GM23248 (cell line): ENCODE measurements at regions not wholly inside any gene's neighbourhood (a gene's known extent, or its start where the extent isn't known, plus 50 kb on each side); places are given as distances from the start of the nearest gene placed in this dataset.

ENCODE experiments used
- DNase-seq: peaks from one replicate; pipeline ENCODE4 v3.0.0-alpha.2; 2015
- H2AFZ ChIP-seq: fragments of 200-600 bp; sonication (generic); 2 replicates; pipeline ENCODE4 v1.6.1; 2016; ENCODE audit warnings: antibody characterized with exemption
- H3F3A ChIP-seq: fragments of 200-600 bp; sonication (generic); 2 replicates; pipeline ENCODE4 v1.6.1; 2016; ENCODE audit warnings: mild to moderate bottlenecking, antibody characterized with exemption, mixed run types; ENCODE audit not compliant: insufficient read depth
- H3K27ac ChIP-seq: fragments of 200-600 bp; sonication (generic); 2 replicates; pipeline ENCODE4 v1.5.1; 2016; ENCODE audit warnings: mild to moderate bottlenecking
- H3K27me3 ChIP-seq: fragments of 200-600 bp; sonication (generic); replicated peaks from 2 replicates; pipeline ENCODE4 v1.6.1; 2016; ENCODE audit warnings: mild to moderate bottlenecking; ENCODE audit not compliant: insufficient read depth
- H3K36me3 ChIP-seq: fragments of 200-600 bp; sonication (generic); 2 replicates; pipeline ENCODE4 v1.6.1; 2016; ENCODE audit warnings: low read depth, mild to moderate bottlenecking
- H3K4me1 ChIP-seq: fragments of 200-600 bp; sonication (generic); 2 replicates; pipeline ENCODE4 v1.6.1; 2016; ENCODE audit warnings: mild to moderate bottlenecking; ENCODE audit not compliant: insufficient read depth
- H3K4me2 ChIP-seq: fragments of 200-600 bp; sonication (generic); one replicate; pipeline ENCODE4 v1.6.1; 2016; ENCODE audit warnings: mild to moderate bottlenecking; ENCODE audit not compliant: unreplicated experiment
- H3K4me3 ChIP-seq: fragments of 200-600 bp; sonication (generic); 2 replicates; pipeline ENCODE4 v1.5.1; 2016; ENCODE audit warnings: mild to moderate bottlenecking
- H3K79me2 ChIP-seq: fragments of 200-600 bp; sonication (generic); 2 replicates; pipeline ENCODE4 v1.6.1; 2016; ENCODE audit warnings: mild to moderate bottlenecking; ENCODE audit not compliant: insufficient read depth
- H3K9ac ChIP-seq: fragments of 200-600 bp; sonication (generic); 2 replicates; pipeline ENCODE4 v1.6.1; 2016; ENCODE audit warnings: mild to moderate bottlenecking
- H3K9me2 ChIP-seq: fragments of 200-600 bp; sonication (generic); 2 replicates; pipeline ENCODE4 v1.6.1; 2016; ENCODE audit warnings: mixed run types, mild to moderate bottlenecking, moderate library complexity; ENCODE audit not compliant: insufficient read depth
- H3K9me3 ChIP-seq: fragments of 200-600 bp; sonication (generic); one replicate; pipeline ENCODE4 v1.6.1; 2017; ENCODE audit warnings: low read depth
- H4K20me1 ChIP-seq: fragments of 200-600 bp; sonication (generic); 2 replicates; pipeline ENCODE4 v1.6.0; 2016; ENCODE audit not compliant: insufficient read depth
- EZH2 ChIP-seq: fragments of 200-600 bp; sonication (generic); IDR thresholded peaks from 2 replicates; pipeline ENCODE4 v1.6.1; 2018; ENCODE audit warnings: antibody characterized with exemption, mild to moderate bottlenecking; ENCODE audit not compliant: insufficient read depth, poor library complexity, severe bottlenecking
- EZH2phosphoT487 ChIP-seq: fragments of 200-600 bp; sonication (generic); IDR thresholded peaks from 2 replicates; pipeline ENCODE4 v1.6.1; 2018; ENCODE audit warnings: antibody characterized with exemption, moderate library complexity, mild to moderate bottlenecking, low read depth; ENCODE audit not compliant: insufficient read depth
- WGBS, 2 experiments: methylation state at CpG; one replicate each; pipeline ENCODE4 v1.1.6; 2015 to 2017; ENCODE audit warnings: low lambda C conversion rate in 2 of 2, low coverage in 1 of 2; ENCODE audit errors: missing lambda C conversion rate in 2 of 2; 5-methylcytosine and 5-hydroxymethylcytosine counted together
- in situ Hi-C: fragments of 300-500 bp; cut with MboI; formaldehyde crosslinking; loops from 2 replicates; pipeline ENCODE4 v1.15.0; 2020

DNA sequence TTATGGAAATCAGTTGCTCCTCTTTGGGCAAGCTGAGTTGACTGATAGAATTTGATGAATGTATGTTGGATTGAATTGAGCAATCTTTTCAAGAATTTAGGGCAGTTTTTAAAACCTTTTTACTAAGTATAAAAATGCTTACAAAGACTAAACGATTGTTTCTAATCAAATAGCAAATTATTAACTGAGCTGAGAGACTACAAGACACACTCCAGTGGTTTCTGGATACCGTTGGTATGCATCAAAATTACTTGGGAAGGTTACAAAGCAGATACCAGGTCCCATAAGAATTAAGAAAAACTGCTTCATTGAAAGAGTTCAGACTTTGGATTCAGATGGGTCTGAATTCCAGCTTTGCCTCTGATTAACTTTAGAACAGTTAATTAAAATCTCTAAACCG, 721.4 kb downstream of the FAM181B start:
- no peaks in the 10 kb centered on the region for H3K36me3 ChIP-seq
- H3K4me2 ChIP-seq = no peak overlapping the region
- H4K20me1 ChIP-seq = no peaks in the 10 kb centered on the region
- H3K79me2 ChIP-seq = no peaks in the 10 kb centered on the region
- no peak overlapping the region for H3K9ac ChIP-seq
- no peak overlapping the region for H3K4me3 ChIP-seq
- no peak overlapping the region for H2AFZ ChIP-seq
- TF ChIP-seq EZH2 (no peak), EZH2phosphoT487 (no peak)
- DNase-seq = no peak
- H3F3A ChIP-seq = no peaks in the 10 kb centered on the region
- 13 to 17% methylated on average over 3 of the region's 3 CpGs for WGBS, 2 experiments
- H3K27me3 ChIP-seq = no peaks in the 10 kb centered on the region
- H3K4me1 ChIP-seq = no peaks in the 10 kb centered on the region
- no peaks in the 10 kb centered on the region for H3K9me2 ChIP-seq
- no peak overlapping the region for H3K27ac ChIP-seq
- no peaks in the 10 kb centered on the region for H3K9me3 ChIP-seq
- in situ Hi-C loops = no loop called here

DNA sequence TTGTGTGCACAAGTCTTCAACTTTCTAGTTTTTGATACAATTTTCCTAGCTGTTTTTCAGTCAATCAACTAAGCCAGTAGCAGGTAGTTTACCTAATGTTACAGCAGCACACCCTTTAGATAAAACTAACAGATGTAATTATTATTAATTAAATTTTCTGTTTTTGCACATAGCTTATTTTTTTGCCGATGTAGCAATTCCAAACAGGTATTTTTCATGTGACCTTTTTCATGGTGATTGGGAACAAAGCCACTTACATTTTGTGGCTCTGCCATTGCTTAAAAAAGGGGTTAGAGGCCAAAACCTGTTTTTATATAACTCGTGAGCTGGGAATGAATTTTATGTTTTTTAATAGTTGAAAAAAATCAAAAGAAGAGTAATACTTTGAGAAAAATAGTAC, 724.5 kb downstream of the FAM181B start:
- Histone ChIP-seq H3K79me2 (no peaks in the 10 kb centered on the region), H3K36me3 (no peaks in the 10 kb centered on the region), H3K9ac (no peak overlapping the region), H2AFZ (no peak overlapping the region), H3K4me1 (0 out of 2 replicates have a peak, but pooled peaks cover 9% of the 10 kb centered on the region), H3K4me3 (no peak overlapping the region), H3K27me3 (no peaks in the 10 kb centered on the region), H3K9me3 (no peaks in the 10 kb centered on the region), H4K20me1 (no peaks in the 10 kb centered on the region), H3F3A (peaks cover 9% of the 10 kb centered on the region), H3K9me2 (no peaks in the 10 kb centered on the region), H3K27ac (no peak overlapping the region), H3K4me2 (no peak overlapping the region)
- 42 to 43% methylated on average over 2 of the region's 2 CpGs for WGBS, 2 experiments
- no peak for DNase-seq
- no peak for TF ChIP-seq EZH2phosphoT487
- TF ChIP-seq EZH2 = no peak
- in situ Hi-C loops = no loop called here

DNA sequence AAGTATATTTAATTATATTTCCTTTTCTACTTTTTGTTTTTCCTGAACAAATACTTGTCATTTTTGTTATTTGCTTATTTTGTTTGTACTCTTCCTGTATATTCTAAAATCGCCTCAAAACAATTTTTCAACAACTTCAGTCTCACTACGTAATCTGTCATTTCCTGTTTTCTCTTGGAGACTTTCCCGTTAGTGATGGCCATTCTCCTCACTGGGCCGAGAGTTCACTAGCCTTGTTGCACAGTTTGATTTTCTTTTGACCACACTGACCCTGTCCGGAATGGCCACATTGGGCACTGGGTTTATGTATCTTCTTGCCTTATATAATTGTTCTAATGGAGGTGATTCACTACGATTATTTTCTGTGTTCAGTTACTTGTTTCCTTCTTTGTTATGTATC, 726.1 kb downstream of the FAM181B start:
- no peak overlapping the region for H3K4me3 ChIP-seq
- H3F3A ChIP-seq = peaks cover 10% of the 10 kb centered on the region
- H3K27ac ChIP-seq = no peak overlapping the region
- WGBS, 2 experiments = 40 to 48% methylated on average over 6 of the region's 6 CpGs
- no peak overlapping the region for H2AFZ ChIP-seq
- no peaks in the 10 kb centered on the region for H3K9me2 ChIP-seq
- no peak overlapping the region for H3K9ac ChIP-seq
- no peaks in the 10 kb centered on the region for H3K9me3 ChIP-seq
- no peaks in the 10 kb centered on the region for H4K20me1 ChIP-seq
- TF ChIP-seq EZH2 (no peak), EZH2phosphoT487 (no peak)
- H3K79me2 ChIP-seq = no peaks in the 10 kb centered on the region
- DNase-seq = no peak
- H3K36me3 ChIP-seq = no peaks in the 10 kb centered on the region
- no peak overlapping the region for H3K4me2 ChIP-seq
- H3K27me3 ChIP-seq = no peaks in the 10 kb centered on the region
- in situ Hi-C loops = no loop called here
- H3K4me1 ChIP-seq = 0 out of 2 replicates have a peak, but pooled peaks cover 13% of the 10 kb centered on the region

DNA sequence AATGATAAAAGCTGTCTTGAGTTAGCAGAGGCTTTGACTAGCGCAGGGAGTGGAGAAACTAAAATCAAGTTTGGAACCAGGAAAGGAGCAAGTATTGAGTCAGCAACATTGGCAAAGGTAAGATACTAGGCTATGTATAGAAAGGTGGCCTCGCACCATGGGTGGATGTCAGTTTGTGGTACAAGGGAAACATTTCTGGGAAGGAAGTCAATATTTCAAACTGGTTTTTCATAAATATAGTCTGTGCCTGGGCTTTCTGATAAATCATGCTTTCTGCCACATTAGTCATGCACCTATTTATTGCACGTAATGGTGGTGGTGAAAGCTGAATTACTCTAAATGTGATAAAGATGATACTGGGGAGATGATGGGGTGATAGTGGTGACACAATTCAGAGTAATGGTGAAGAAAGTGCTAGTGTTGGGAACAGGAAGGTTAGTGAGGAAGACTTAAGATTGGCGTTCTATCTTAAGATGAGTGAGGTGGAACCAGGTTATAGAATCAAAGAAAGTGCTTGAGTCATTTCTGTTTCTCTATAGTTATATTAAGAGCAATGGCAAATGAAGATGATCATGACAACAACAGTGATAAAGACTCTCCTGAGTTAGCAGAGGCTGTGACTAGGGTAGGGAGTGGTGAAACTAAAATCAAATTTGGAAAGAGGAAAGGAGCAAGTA, 729.0 kb downstream of the FAM181B start:
- H3K79me2 ChIP-seq = no peaks in the 10 kb centered on the region
- no peaks in the 10 kb centered on the region for H3K9me2 ChIP-seq
- no peak overlapping the region for H3K4me2 ChIP-seq
- H3K27ac ChIP-seq = peak overlapping the region; percentile 67
- H3K4me1 ChIP-seq = 0 out of 2 replicates have a peak, but pooled peaks cover 13% of the 10 kb centered on the region
- no peak overlapping the region for H3K9ac ChIP-seq
- no peak overlapping the region for H3K4me3 ChIP-seq
- in situ Hi-C loops = no loop called here
- no peaks in the 10 kb centered on the region for H4K20me1 ChIP-seq
- no peak overlapping the region for H2AFZ ChIP-seq
- H3K9me3 ChIP-seq = no peaks in the 10 kb centered on the region
- WGBS, 2 experiments = 18 to 21% methylated on average over 4 of the region's 4 CpGs
- H3K27me3 ChIP-seq = no peaks in the 10 kb centered on the region
- peak; percentile 11 for DNase-seq
- no peaks in the 10 kb centered on the region for H3K36me3 ChIP-seq
- H3F3A ChIP-seq = peaks cover 10% of the 10 kb centered on the region
- TF ChIP-seq EZH2 (no peak), EZH2phosphoT487 (no peak)
